Activated naive CD8-positive, alpha-beta T cell treated with anti-CD3 and anti-CD28 coated beads, Interleukin-2, amount 50 U/mL, for 24 hours (primary cell): ENCODE measurements at regions not wholly inside any gene's neighbourhood (a gene's known extent, or its start where the extent isn't known, plus 50 kb on each side); places are given as distances from the start of the nearest gene placed in this dataset.

Experiments used
- ATAC-seq: fragments of 150-1000 bp; cut with Tn5 transposase; one replicate; pipeline ENCODE4 v1.10.0; 2021
- DNase-seq: peaks from one replicate; pipeline ENCODE4 v3.0.0; 2021
- H3K27ac Mint-ChIP-seq: one replicate; pipeline ENCODE4 v1.8.0; 2021; ENCODE audit warnings: mild to moderate bottlenecking, mixed read lengths
- H3K27me3 Mint-ChIP-seq: one replicate; pipeline ENCODE4 v1.8.0; 2021; ENCODE audit warnings: mixed read lengths
- H3K36me3 Mint-ChIP-seq: one replicate; pipeline ENCODE4 v1.8.0; 2021; ENCODE audit warnings: low read depth, mixed read lengths
- H3K4me1 Mint-ChIP-seq: one replicate; pipeline ENCODE4 v1.8.0; 2021; ENCODE audit warnings: mixed read lengths
- H3K4me3 Mint-ChIP-seq: one replicate; pipeline ENCODE4 v1.8.0; 2021; ENCODE audit warnings: mild to moderate bottlenecking, moderate library complexity, mixed read lengths
- H3K9me3 Mint-ChIP-seq: one replicate; pipeline ENCODE4 v1.8.0; 2021; ENCODE audit warnings: mixed read lengths

DNA sequence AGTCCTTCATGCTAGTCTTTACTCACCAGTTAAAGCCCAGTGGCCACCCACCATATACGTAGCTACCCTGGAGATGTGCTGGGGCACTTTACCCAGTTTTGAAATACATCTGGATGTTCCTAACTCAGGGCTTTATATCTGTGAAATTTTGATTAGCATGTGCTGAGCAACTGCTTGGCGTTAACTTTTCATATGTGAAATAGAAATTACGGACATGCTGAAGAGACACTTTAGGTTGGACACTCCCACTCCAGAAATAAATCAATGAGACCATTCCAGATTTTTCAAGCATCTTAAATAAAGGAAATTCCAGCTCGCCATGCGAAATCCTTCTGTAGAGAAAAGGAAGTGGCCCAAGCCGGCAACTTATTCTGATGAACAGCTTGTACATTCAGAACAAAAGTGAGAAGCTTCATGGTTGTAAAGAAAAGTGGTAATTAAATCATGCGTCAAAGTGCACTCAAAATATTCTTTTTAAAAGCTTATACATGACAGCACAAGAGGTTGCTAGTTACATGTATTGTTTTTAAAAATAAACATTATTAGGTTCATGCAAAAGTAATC lies 153.5 kb upstream of the ITGB1 start:
- DNase-seq = no peak
- no peaks in the 10 kb centered on the region for H3K9me3 Mint-ChIP-seq
- peak overlapping the region; percentile 74 for H3K27ac Mint-ChIP-seq

DNA sequence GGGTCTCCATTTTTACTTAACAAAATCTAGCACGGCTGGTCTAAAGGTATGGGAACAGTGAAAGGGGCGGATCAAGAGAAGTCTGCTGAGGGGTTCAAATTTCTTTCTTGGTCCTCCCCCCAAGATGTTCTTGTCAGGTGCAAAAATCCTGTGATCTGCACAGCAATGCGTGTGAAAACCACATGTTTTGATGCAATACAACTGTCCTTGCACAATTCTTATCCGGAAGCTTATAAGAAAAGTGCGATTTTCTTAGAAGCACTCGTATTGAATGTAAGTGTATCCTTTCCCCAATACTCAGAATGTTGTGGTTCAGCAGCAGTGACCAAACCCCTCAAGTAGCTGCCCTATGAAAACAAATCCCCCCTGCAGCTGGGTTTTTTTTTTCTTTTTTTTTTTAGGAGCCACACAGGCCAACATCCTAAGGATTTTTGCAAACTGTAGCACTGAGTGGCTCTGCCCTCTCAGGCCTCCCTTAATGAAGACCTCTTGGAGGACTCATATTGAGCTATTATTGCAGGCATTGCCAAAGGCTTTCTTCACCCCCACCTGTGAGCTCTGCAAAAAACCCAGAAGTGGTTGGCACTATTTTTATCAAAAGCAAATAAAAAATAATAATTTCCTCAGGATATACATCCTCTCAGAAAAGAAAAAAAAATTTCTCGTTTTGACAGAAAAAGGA lies 151.9 kb upstream of the ITGB1 start:
- H3K4me1 Mint-ChIP-seq = peaks cover 63% of the 10 kb centered on the region
- H3K9me3 Mint-ChIP-seq = no peaks in the 10 kb centered on the region
- peaks cover 6% of the 10 kb centered on the region for H3K27me3 Mint-ChIP-seq
- H3K27ac Mint-ChIP-seq = peak overlapping the region; percentile 74
- no peak overlapping the region for H3K4me3 Mint-ChIP-seq
- no peaks in the 10 kb centered on the region for H3K36me3 Mint-ChIP-seq
- ATAC-seq = no peak
- no peak for DNase-seq

More for the DNA sequence above, 153.5 kb upstream of the ITGB1 start:
- Mint-ChIP-seq H3K36me3 (no peaks in the 10 kb centered on the region), H3K27me3 (peaks cover 6% of the 10 kb centered on the region), H3K4me1 (peaks cover 76% of the 10 kb centered on the region), H3K4me3 (peak overlapping the region; percentile 49)
- ATAC-seq = peak; percentile 25

DNA sequence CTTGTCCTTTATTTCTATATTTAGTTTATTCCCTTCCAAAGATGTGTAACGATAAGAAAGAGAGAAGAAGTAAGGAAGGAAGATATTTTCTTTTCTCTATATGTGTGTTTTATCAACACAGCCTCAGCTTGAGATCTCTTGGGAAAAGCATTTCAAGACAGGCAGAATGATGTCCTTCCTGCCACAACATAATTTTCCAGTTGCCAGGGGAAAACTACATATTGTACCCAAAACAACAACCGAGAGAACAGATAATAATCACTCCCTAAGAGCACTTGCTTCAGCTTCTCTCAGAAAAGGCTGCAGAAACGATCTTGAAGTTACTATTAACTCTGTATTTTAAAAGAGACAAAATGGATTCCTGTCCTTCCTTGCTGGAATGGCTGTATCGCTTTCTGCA lies 151.4 kb upstream of the ITGB1 start:
- Mint-ChIP-seq H3K4me1 (peaks cover 57% of the 10 kb centered on the region), H3K27me3 (peaks cover 6% of the 10 kb centered on the region), H3K4me3 (no peak overlapping the region), H3K9me3 (no peaks in the 10 kb centered on the region), H3K27ac (no peak overlapping the region), H3K36me3 (peaks cover 2% of the 10 kb centered on the region)
- no peak for DNase-seq
- no peak for ATAC-seq

DNA sequence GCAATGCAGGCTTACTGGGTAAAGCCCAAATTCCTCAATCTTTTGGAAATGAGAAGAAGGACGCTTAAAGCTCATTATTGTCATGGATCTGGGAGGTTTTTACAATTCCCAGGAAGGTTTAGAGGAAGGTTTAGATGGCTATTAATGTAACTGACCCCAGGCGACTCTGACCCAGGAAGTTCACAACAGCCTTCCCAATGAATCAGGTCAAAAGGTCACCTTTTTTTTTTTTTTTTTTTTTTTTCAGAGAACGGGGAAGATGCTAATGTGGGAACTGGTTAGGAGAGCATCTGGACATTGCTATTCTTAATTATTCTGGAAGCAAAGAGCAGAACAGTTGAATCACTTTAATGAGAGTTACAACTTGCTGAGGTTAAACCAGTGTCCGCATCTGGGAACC lies 149.9 kb upstream of the ITGB1 start:
- no peak overlapping the region for H3K27ac Mint-ChIP-seq
- peaks cover 6% of the 10 kb centered on the region for H3K9me3 Mint-ChIP-seq
- peaks cover 47% of the 10 kb centered on the region for H3K4me1 Mint-ChIP-seq
- ATAC-seq (no peak), DNase-seq (no peak)
- H3K27me3 Mint-ChIP-seq = peaks cover 6% of the 10 kb centered on the region
- no peak overlapping the region for H3K4me3 Mint-ChIP-seq
- peaks cover 2% of the 10 kb centered on the region for H3K36me3 Mint-ChIP-seq

DNA sequence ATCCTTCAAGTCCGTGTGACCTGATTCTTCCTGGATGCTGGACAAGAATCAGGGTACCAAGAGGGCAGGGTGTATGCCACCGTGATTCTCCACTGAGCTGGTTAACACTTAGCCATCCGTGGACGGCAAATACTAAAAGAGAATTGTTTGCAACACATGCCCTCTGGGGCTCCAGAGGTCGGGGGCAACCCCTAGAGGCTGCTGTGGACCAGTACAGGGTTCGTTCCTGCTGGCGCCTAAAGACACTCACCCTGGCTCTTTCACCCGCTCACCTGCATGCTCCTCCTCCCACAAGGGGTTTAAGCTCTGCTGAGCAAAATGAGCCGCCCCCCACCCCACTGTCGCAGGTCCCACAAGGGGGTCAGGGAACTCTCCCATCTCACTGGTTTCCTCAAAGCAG lies 148.7 kb upstream of the ITGB1 start:
- Mint-ChIP-seq H3K9me3 (peaks cover 6% of the 10 kb centered on the region), H3K36me3 (peaks cover 2% of the 10 kb centered on the region), H3K4me3 (no peak overlapping the region), H3K27ac (no peak overlapping the region), H3K27me3 (peaks cover 6% of the 10 kb centered on the region), H3K4me1 (peaks cover 38% of the 10 kb centered on the region)
- no peak for ATAC-seq
- DNase-seq = no peak

DNA sequence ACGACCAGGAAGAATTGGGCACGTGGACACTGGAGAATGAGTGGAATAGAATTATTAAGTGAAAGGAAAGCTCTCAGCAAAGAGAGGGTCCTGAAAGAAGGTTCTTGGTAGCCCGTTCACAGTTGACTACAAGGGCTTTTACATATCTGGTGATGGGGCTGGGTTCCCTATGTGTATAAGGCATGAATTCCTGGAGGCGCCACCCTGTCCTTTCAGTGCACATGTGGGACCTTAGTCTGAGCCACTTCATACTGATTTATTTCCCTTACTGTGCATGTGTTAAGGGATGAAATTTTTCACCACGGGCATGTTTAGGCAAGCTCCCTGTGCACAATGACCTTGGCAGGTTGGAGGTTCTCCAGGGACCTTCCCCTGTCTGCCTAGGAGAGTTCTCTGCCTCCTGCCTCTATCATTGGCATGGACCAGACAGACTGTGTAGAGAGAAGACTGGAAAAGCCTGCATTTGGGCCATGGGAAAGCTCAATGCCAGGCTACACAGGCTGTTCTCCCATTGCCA lies 145.9 kb upstream of the ITGB1 start:
- Mint-ChIP-seq H3K27ac (no peak overlapping the region), H3K36me3 (peaks cover 2% of the 10 kb centered on the region), H3K4me1 (peaks cover 38% of the 10 kb centered on the region), H3K9me3 (peaks cover 9% of the 10 kb centered on the region), H3K27me3 (peaks cover 6% of the 10 kb centered on the region), H3K4me3 (no peak overlapping the region)
- DNase-seq = no peak
- ATAC-seq = no peak

DNA sequence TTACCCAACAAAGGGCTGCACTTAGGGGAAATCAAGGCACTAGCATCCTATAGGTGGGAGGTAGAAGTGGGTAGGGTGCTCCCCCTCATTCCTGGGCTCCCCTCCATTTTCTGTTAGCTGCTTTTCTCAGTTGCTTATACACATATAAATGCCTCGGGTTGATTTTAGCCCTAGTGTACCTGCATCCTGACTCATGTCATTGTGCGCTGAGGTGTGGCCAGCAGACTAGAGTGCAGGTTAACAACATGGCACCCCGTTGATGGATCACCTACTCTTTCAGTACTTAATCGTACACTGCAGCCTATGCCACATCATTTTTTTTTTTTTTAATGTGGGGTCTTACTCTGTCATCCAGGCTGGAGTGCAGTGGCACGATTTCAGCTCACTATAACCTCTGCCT lies 144.0 kb upstream of the ITGB1 start:
- Mint-ChIP-seq H3K9me3 (peaks cover 17% of the 10 kb centered on the region), H3K27ac (peak overlapping the region; percentile 66), H3K27me3 (no peaks in the 10 kb centered on the region), H3K4me3 (no peak overlapping the region), H3K4me1 (peaks cover 40% of the 10 kb centered on the region), H3K36me3 (peaks cover 6% of the 10 kb centered on the region)
- no peak for ATAC-seq
- DNase-seq = no peak

DNA sequence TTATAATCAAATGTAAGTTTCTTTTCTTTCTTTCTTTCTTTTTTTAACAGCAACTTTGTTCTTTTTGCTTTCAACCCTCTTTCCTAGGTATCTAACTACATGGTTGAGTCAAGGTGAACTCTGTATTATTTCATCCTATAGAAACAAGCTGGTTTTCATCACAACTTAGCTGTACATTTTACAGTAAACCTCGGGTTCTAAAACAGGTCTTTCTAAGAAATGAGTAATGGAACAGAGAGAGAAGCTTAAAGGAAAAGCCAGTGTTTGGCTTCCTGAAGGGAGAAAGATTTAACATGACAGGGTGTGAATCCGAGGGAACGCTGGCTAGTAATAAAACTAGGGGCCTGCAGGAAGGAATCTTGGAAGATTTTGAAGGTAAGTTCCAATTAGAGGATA lies 143.4 kb upstream of the ITGB1 start:
- DNase-seq = no peak
- no peak overlapping the region for H3K4me3 Mint-ChIP-seq
- peaks cover 3% of the 10 kb centered on the region for H3K27me3 Mint-ChIP-seq
- H3K9me3 Mint-ChIP-seq = peaks cover 21% of the 10 kb centered on the region
- ATAC-seq = no peak
- H3K4me1 Mint-ChIP-seq = peaks cover 43% of the 10 kb centered on the region
- peaks cover 6% of the 10 kb centered on the region for H3K36me3 Mint-ChIP-seq
- H3K27ac Mint-ChIP-seq = peak overlapping the region; percentile 66

DNA sequence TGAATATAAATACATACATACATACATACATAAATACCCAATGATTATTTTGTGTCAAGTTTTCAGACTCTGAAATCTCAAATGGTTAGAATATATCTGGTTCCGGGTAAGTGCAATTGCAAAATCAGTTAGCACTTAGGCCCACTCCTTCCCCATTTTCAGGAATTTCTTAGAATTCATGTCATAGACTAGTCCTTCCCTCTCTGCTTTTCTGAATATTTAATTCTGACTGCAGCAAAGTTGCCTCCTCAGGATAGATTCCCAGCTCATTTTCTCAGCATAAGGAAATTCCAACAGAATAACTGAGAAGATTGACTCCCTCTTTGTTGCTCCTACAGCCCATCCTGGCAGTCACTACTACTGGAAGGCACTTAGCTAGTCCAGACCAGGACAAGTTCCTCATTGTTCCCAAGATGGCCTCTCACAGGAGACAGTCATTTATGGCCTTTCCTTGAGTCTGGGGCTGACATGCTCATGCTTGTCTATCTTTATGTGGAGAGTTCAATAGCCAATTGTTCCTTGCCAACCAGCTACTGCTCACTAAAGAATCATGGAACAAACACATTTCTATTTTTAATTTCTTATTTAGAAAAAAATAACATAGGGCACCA lies 142.9 kb upstream of the ITGB1 start:
- Mint-ChIP-seq H3K36me3 (peaks cover 6% of the 10 kb centered on the region), H3K27ac (peak overlapping the region; percentile 66), H3K4me1 (peaks cover 45% of the 10 kb centered on the region), H3K9me3 (peaks cover 21% of the 10 kb centered on the region), H3K4me3 (no peak overlapping the region), H3K27me3 (peaks cover 3% of the 10 kb centered on the region)
- DNase-seq (no peak), ATAC-seq (no peak)

DNA sequence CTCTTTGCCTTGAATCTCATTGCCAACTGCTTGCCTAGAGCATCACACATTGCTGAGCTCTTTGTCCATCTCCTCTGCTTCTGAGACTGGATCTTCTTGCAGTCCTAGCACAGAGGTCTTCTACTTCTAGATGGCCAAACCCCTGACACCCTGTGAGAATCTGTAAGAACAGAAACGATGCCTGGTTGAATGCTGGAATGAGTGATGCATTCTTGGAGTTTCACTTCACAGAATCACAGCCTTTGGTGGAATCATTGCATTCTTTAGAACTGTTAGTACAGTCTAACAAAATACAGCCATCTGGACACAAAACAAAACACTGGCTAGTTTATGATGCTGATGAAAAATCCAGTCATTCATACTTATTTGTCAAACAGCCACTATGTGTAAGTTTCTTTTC lies 141.7 kb upstream of the ITGB1 start:
- ATAC-seq = peak; percentile 64
- no peak for DNase-seq
- peaks cover 26% of the 10 kb centered on the region for H3K9me3 Mint-ChIP-seq
- H3K36me3 Mint-ChIP-seq = peaks cover 10% of the 10 kb centered on the region
- peak overlapping the region; percentile 86 for H3K27ac Mint-ChIP-seq
- peaks cover 3% of the 10 kb centered on the region for H3K27me3 Mint-ChIP-seq
- H3K4me3 Mint-ChIP-seq = peak overlapping the region; percentile 32
- H3K4me1 Mint-ChIP-seq = peaks cover 50% of the 10 kb centered on the region

DNA sequence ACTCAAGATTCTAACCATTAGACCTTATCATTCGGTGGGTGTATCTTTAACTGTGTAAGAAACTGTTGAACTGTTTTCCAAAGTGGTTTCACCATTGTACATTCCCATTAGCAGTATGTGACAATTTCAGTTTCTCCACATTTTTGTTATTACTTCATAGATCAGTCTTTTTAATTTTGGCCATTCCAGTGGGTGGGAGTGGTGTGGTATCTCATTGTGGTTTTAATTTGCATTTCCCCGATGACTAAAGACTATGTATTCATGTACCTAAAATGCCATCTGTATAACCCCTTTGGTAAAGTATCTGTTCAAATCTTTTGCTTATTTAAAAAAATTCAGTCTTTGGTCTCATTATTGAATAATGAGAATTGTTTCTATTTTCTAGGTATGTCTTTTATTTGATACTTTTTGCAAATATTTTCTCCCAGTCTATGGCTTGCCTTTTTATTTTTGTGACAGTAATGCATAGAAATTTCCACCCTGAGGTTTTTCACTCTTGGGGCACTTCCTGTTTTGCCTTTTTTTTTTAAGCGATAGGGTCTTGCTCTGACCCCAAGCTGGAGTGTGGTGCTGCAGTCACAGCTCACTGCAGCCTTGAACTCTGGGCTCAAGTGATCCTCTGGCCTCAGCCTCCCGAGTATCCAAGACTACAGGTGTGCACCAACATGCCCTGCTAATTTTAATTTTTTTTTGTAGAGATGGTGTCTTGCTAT lies 141.1 kb upstream of the ITGB1 start:
- ATAC-seq (peak; percentile 69), DNase-seq (no peak)
- Mint-ChIP-seq H3K9me3 (peaks cover 29% of the 10 kb centered on the region), H3K36me3 (peaks cover 12% of the 10 kb centered on the region), H3K27ac (peak overlapping the region; percentile 86), H3K4me3 (peak overlapping the region; percentile 32), H3K27me3 (peaks cover 3% of the 10 kb centered on the region), H3K4me1 (peaks cover 54% of the 10 kb centered on the region)

DNA sequence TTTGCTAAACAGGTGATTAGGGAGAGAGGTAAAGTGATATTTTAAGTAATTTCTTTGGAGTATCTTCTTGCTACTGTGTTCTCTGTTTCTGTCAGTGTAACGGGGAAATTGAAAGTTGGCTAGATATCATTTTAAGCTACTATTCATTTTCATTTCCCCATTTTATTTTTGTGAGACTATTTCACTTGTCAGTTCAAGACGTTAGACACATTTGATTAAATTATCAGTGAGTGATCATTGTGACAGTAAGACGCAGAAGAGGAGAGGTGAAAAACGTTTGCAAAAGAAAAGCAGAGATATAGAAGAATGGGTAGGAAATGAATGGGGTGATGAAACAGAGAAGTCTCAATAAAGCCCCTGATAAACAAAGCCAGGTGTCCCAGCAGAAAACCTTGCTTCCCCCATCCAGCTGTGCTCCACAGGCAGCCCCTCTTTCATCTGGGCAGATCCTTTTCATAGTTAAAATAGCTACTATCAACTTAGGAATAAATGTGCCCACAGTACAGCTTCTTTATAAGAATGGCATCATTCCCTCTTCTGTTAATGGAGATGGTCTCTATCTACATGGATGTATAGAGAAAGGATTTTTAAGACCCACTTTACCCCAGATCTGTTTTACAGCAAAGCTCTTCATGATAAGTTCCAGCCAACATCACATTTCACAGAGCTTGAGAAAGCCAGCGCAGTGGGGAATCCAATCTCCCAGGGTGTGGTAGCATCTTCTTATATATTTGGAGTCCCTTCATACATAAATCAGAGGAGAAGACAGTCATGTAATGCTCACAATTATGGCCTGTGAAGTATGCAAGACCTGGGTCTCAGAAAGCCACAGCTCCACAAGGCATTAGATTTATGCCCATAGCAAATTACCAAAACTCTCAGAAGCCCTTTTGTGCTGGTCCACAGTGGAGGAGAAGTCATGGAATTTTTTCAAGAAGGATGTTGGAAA lies 138.1 kb upstream of the ITGB1 start:
- H3K27me3 Mint-ChIP-seq = peaks cover 3% of the 10 kb centered on the region
- H3K4me1 Mint-ChIP-seq = peaks cover 49% of the 10 kb centered on the region
- peaks cover 19% of the 10 kb centered on the region for H3K36me3 Mint-ChIP-seq
- ATAC-seq = no peak
- peaks cover 32% of the 10 kb centered on the region for H3K9me3 Mint-ChIP-seq
- no peak overlapping the region for H3K4me3 Mint-ChIP-seq
- H3K27ac Mint-ChIP-seq = no peak overlapping the region
- no peak for DNase-seq

DNA sequence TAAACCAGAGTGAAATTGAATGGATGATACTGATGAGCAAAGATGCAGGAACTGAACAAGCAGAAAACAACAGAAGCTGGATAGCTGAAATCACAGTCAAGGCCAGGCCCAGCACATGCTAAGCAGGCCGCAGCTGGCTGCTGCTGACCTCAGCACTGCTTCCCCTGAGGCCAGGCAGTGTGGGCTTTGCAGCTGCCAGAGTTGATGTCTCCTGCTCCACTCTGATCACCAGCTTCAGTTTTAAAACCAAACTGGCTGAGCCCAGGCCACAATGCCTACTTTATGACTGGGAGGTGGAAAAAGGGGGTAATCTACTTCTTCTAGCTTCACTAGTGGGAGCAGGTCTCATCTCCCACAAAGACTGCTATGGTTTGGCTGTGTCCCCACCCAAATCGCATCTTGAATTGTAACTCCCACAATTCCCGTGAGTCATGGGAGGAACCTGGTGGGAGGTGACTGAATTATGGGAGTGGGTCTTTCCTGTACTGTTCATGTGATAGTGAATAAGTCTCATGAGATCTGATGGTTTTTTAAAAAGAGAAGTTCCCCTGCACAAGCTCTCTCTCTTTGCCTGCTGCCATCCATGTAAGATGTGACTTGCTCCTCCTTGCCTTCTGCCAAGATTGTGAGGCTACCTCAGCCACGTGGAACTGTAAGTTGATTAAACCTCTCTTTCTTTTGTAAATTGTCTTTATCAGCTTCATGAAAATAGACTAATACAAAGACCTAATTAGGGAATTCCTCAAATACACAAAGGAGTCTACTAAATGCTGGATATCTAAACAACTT lies 136.4 kb upstream of the ITGB1 start:
- peaks cover 3% of the 10 kb centered on the region for H3K27me3 Mint-ChIP-seq
- H3K27ac Mint-ChIP-seq = no peak overlapping the region
- peaks cover 19% of the 10 kb centered on the region for H3K36me3 Mint-ChIP-seq
- peaks cover 33% of the 10 kb centered on the region for H3K4me1 Mint-ChIP-seq
- peaks cover 41% of the 10 kb centered on the region for H3K9me3 Mint-ChIP-seq
- peak; percentile 52 for ATAC-seq
- H3K4me3 Mint-ChIP-seq = no peak overlapping the region
- no peak for DNase-seq
